ENCODE measurements at regions not wholly inside any gene's neighbourhood (a gene's known extent, or its start where the extent isn't known, plus 50 kb on each side); places are given as distances from the start of the nearest gene placed in this dataset.

- H3K4me1 ChIP-seq (ENCODE audit: control insufficient read depth, insufficient read depth, low read length), result no peaks in the 10 kb centered on the region
- H3K27ac ChIP-seq (ENCODE audit: low read depth, low read length), result no peak overlapping the region
- H3K36me3 ChIP-seq (ENCODE audit: control insufficient read depth, insufficient read depth, low read length), result no peaks in the 10 kb centered on the region
- no peaks in the 10 kb centered on the region for H3K9me3 ChIP-seq (ENCODE audit: control insufficient read depth, insufficient read depth, low read length)
- no peaks in the 10 kb centered on the region for H3K27me3 ChIP-seq (ENCODE audit: control insufficient read depth, insufficient read depth, low read length)
- H3K9ac ChIP-seq (ENCODE audit: low read depth, low read length), result no peak overlapping the region
- H3K4me3 ChIP-seq (ENCODE audit: low read depth, low read length), result no peak overlapping the region
Measured at GRCh38 chr6:163991321-163991720, 576.8 kb downstream of the QKI start.

- Histone ChIP-seq H3K4me3 (ENCODE audit: low read depth, low read length) (no peak overlapping the region), H3K4me1 (ENCODE audit: control insufficient read depth, insufficient read depth, low read length) (no peaks in the 10 kb centered on the region), H3K9ac (ENCODE audit: low read depth, low read length) (no peak overlapping the region), H3K9me3 (ENCODE audit: control insufficient read depth, insufficient read depth, low read length) (no peaks in the 10 kb centered on the region), H3K27me3 (ENCODE audit: control insufficient read depth, insufficient read depth, low read length) (no peaks in the 10 kb centered on the region), H3K36me3 (ENCODE audit: control insufficient read depth, insufficient read depth, low read length) (no peaks in the 10 kb centered on the region), H3K27ac (ENCODE audit: low read depth, low read length) (no peak overlapping the region)
Measured at GRCh38 chr6:163986313-163986712, 571.8 kb downstream of the QKI start.

- H3K36me3 ChIP-seq (ENCODE audit: control insufficient read depth, insufficient read depth, low read length), result no peaks in the 10 kb centered on the region
- no peak overlapping the region for H3K9ac ChIP-seq (ENCODE audit: low read depth, low read length)
- H3K4me1 ChIP-seq (ENCODE audit: control insufficient read depth, insufficient read depth, low read length), result no peaks in the 10 kb centered on the region
- H3K27ac ChIP-seq (ENCODE audit: low read depth, low read length), result no peak overlapping the region
- H3K9me3 ChIP-seq (ENCODE audit: control insufficient read depth, insufficient read depth, low read length), result no peaks in the 10 kb centered on the region
- no peak overlapping the region for H3K4me3 ChIP-seq (ENCODE audit: low read depth, low read length)
- H3K27me3 ChIP-seq (ENCODE audit: control insufficient read depth, insufficient read depth, low read length), result no peaks in the 10 kb centered on the region
Measured at GRCh38 chr6:163985710-163986109, 571.2 kb downstream of the QKI start.

- H3K27me3 ChIP-seq (ENCODE audit: control insufficient read depth, insufficient read depth, low read length), result no peaks in the 10 kb centered on the region
- no peaks in the 10 kb centered on the region for H3K9me3 ChIP-seq (ENCODE audit: control insufficient read depth, insufficient read depth, low read length)
- no peaks in the 10 kb centered on the region for H3K36me3 ChIP-seq (ENCODE audit: control insufficient read depth, insufficient read depth, low read length)
- no peak overlapping the region for H3K4me3 ChIP-seq (ENCODE audit: low read depth, low read length)
- no peaks in the 10 kb centered on the region for H3K4me1 ChIP-seq (ENCODE audit: control insufficient read depth, insufficient read depth, low read length)
- H3K27ac ChIP-seq (ENCODE audit: low read depth, low read length), result no peak overlapping the region
- H3K9ac ChIP-seq (ENCODE audit: low read depth, low read length), result no peak overlapping the region
Measured at GRCh38 chr6:163985040-163985439, 570.5 kb downstream of the QKI start.

- no peaks in the 10 kb centered on the region for H3K27me3 ChIP-seq (ENCODE audit: control insufficient read depth, insufficient read depth, low read length)
Measured at GRCh38 chr6:163984124-163984936, 569.8 kb downstream of the QKI start.

GRCh38 chr6:163983679-163984078, 569.2 kb downstream of the QKI start:
- Histone ChIP-seq H3K36me3 (ENCODE audit: control insufficient read depth, insufficient read depth, low read length) (no peaks in the 10 kb centered on the region), H3K27ac (ENCODE audit: low read depth, low read length) (no peak overlapping the region), H3K4me3 (ENCODE audit: low read depth, low read length) (no peak overlapping the region), H3K4me1 (ENCODE audit: control insufficient read depth, insufficient read depth, low read length) (no peaks in the 10 kb centered on the region), H3K9ac (ENCODE audit: low read depth, low read length) (no peak overlapping the region), H3K9me3 (ENCODE audit: control insufficient read depth, insufficient read depth, low read length) (no peaks in the 10 kb centered on the region), H3K27me3 (ENCODE audit: control insufficient read depth, insufficient read depth, low read length) (no peaks in the 10 kb centered on the region)

More at GRCh38 chr6:163984124-163984936, 569.8 kb downstream of the QKI start:
- Histone ChIP-seq H3K9ac (ENCODE audit: low read depth, low read length) (no peak overlapping the region), H3K4me1 (ENCODE audit: control insufficient read depth, insufficient read depth, low read length) (no peaks in the 10 kb centered on the region), H3K36me3 (ENCODE audit: control insufficient read depth, insufficient read depth, low read length) (no peaks in the 10 kb centered on the region), H3K27ac (ENCODE audit: low read depth, low read length) (no peak overlapping the region), H3K9me3 (ENCODE audit: control insufficient read depth, insufficient read depth, low read length) (no peaks in the 10 kb centered on the region), H3K4me3 (ENCODE audit: low read depth, low read length) (no peak overlapping the region)

GRCh38 chr6:163974322-163974721, 559.8 kb downstream of the QKI start:
- Histone ChIP-seq H3K36me3 (ENCODE audit: control insufficient read depth, insufficient read depth, low read length) (no peaks in the 10 kb centered on the region), H3K27me3 (ENCODE audit: control insufficient read depth, insufficient read depth, low read length) (no peaks in the 10 kb centered on the region), H3K9me3 (ENCODE audit: control insufficient read depth, insufficient read depth, low read length) (no peaks in the 10 kb centered on the region), H3K9ac (ENCODE audit: low read depth, low read length) (no peak overlapping the region), H3K4me1 (ENCODE audit: control insufficient read depth, insufficient read depth, low read length) (no peaks in the 10 kb centered on the region), H3K4me3 (ENCODE audit: low read depth, low read length) (no peak overlapping the region), H3K27ac (ENCODE audit: low read depth, low read length) (no peak overlapping the region)

GRCh38 chr6:163971841-163972838, 557.6 kb downstream of the QKI start:
- no peaks in the 10 kb centered on the region for H3K4me1 ChIP-seq (ENCODE audit: control insufficient read depth, insufficient read depth, low read length)
- no peaks in the 10 kb centered on the region for H3K36me3 ChIP-seq (ENCODE audit: control insufficient read depth, insufficient read depth, low read length)
- H3K4me3 ChIP-seq (ENCODE audit: low read depth, low read length), result no peak overlapping the region
- no peaks in the 10 kb centered on the region for H3K9me3 ChIP-seq (ENCODE audit: control insufficient read depth, insufficient read depth, low read length)
- no peaks in the 10 kb centered on the region for H3K27me3 ChIP-seq (ENCODE audit: control insufficient read depth, insufficient read depth, low read length)
- no peak overlapping the region for H3K27ac ChIP-seq (ENCODE audit: low read depth, low read length)
- H3K9ac ChIP-seq (ENCODE audit: low read depth, low read length), result no peak overlapping the region

- Histone ChIP-seq H3K27ac (ENCODE audit: low read depth, low read length) (no peak overlapping the region), H3K4me3 (ENCODE audit: low read depth, low read length) (no peak overlapping the region), H3K36me3 (ENCODE audit: control insufficient read depth, insufficient read depth, low read length) (no peaks in the 10 kb centered on the region), H3K27me3 (ENCODE audit: control insufficient read depth, insufficient read depth, low read length) (no peaks in the 10 kb centered on the region), H3K9ac (ENCODE audit: low read depth, low read length) (no peak overlapping the region), H3K9me3 (ENCODE audit: control insufficient read depth, insufficient read depth, low read length) (no peaks in the 10 kb centered on the region), H3K4me1 (ENCODE audit: control insufficient read depth, insufficient read depth, low read length) (no peaks in the 10 kb centered on the region)
Measured at GRCh38 chr6:163970846-163971564, 556.5 kb downstream of the QKI start.

- Histone ChIP-seq H3K9ac (ENCODE audit: low read depth, low read length) (no peak overlapping the region), H3K27me3 (ENCODE audit: control insufficient read depth, insufficient read depth, low read length) (no peaks in the 10 kb centered on the region), H3K4me1 (ENCODE audit: control insufficient read depth, insufficient read depth, low read length) (no peaks in the 10 kb centered on the region), H3K27ac (ENCODE audit: low read depth, low read length) (no peak overlapping the region), H3K36me3 (ENCODE audit: control insufficient read depth, insufficient read depth, low read length) (no peaks in the 10 kb centered on the region), H3K9me3 (ENCODE audit: control insufficient read depth, insufficient read depth, low read length) (no peaks in the 10 kb centered on the region), H3K4me3 (ENCODE audit: low read depth, low read length) (no peak overlapping the region)
Measured at GRCh38 chr6:163965426-163966348, 551.2 kb downstream of the QKI start.

Measured in HUES48 (cell line).